ENCODE measurements at regions not wholly inside any gene's neighbourhood (a gene's known extent, or its start where the extent isn't known, plus 50 kb on each side); places are given as distances from the start of the nearest gene placed in this dataset.

- Mint-ChIP-seq H3K4me3 (no peak overlapping the region), H3K9me3 (no peaks in the 10 kb centered on the region), H3K36me3 (ENCODE audit: low read depth) (no peaks in the 10 kb centered on the region), H3K4me1 (peaks cover 17% of the 10 kb centered on the region), H3K27ac (no peak overlapping the region), H3K27me3 (ENCODE audit: low read depth, poor library complexity) (no peaks in the 10 kb centered on the region)
- no peak for DNase-seq
- no peak for TF ChIP-seq CTCF (IDR thresholded peaks at IDR 0.05)
These were observed 199.2 kb downstream of the TFEC start for GRCh38 chr7:115831371-115831770.

- Mint-ChIP-seq H3K36me3 (ENCODE audit: low read depth) (no peaks in the 10 kb centered on the region), H3K4me3 (no peak overlapping the region), H3K27me3 (ENCODE audit: low read depth, poor library complexity) (no peaks in the 10 kb centered on the region), H3K9me3 (no peaks in the 10 kb centered on the region), H3K4me1 (peaks cover 4% of the 10 kb centered on the region), H3K27ac (peak overlapping the region; percentile 30)
- no peak for DNase-seq
- TF ChIP-seq CTCF (IDR thresholded peaks at IDR 0.05), result no peak
These were observed 203.1 kb downstream of the TFEC start for GRCh38 chr7:115827305-115828045.

GRCh38 chr7:115825456-115826115 is 205.0 kb downstream of the TFEC start:
- Mint-ChIP-seq H3K27me3 (ENCODE audit: low read depth, poor library complexity) (no peaks in the 10 kb centered on the region), H3K27ac (no peak overlapping the region), H3K4me3 (no peak overlapping the region), H3K36me3 (ENCODE audit: low read depth) (no peaks in the 10 kb centered on the region), H3K9me3 (no peaks in the 10 kb centered on the region), H3K4me1 (peaks cover 6% of the 10 kb centered on the region)
- no peak for TF ChIP-seq CTCF (IDR thresholded peaks at IDR 0.05)
- DNase-seq, result no peak

- Mint-ChIP-seq H3K4me3 (no peak overlapping the region), H3K4me1 (peaks cover 6% of the 10 kb centered on the region), H3K27me3 (ENCODE audit: low read depth, poor library complexity) (no peaks in the 10 kb centered on the region), H3K9me3 (no peaks in the 10 kb centered on the region), H3K27ac (peak overlapping the region; percentile 46), H3K36me3 (ENCODE audit: low read depth) (no peaks in the 10 kb centered on the region)
- no peak for DNase-seq
- TF ChIP-seq CTCF (IDR thresholded peaks at IDR 0.05), result no peak
These were observed 207.8 kb downstream of the TFEC start for GRCh38 chr7:115822801-115823200.

- Mint-ChIP-seq H3K36me3 (ENCODE audit: low read depth) (no peaks in the 10 kb centered on the region), H3K27ac (no peak overlapping the region), H3K9me3 (no peaks in the 10 kb centered on the region), H3K4me1 (peaks cover 8% of the 10 kb centered on the region), H3K27me3 (ENCODE audit: low read depth, poor library complexity) (no peaks in the 10 kb centered on the region), H3K4me3 (no peak overlapping the region)
- TF ChIP-seq CTCF (IDR thresholded peaks at IDR 0.05), result no peak
- DNase-seq, result no peak
These were observed 208.2 kb downstream of the TFEC start for GRCh38 chr7:115822380-115822779.

All from nephron progenitor cell (in vitro differentiated cells).